Astrocyte of the cerebellum (primary cell): ENCODE measurements at regions not wholly inside any gene's neighbourhood (a gene's known extent, or its start where the extent isn't known, plus 50 kb on each side); places are given as distances from the start of the nearest gene placed in this dataset.

Experiments used
- DNase-seq: peaks from one replicate; pipeline ENCODE4 v3.0.0-alpha.2; 2011; ENCODE audit warnings: low read depth
- H3K4me3 ChIP-seq: 2 replicates; pipeline ENCODE4 v1.5.1; 2011; ENCODE audit warnings: mild to moderate bottlenecking, low read depth, low read length, moderate library complexity
- CTCF ChIP-seq: IDR thresholded peaks from 2 replicates; pipeline ENCODE4 v1.5.1; 2012; ENCODE audit warnings: low read length, low read depth, moderate library complexity, mild to moderate bottlenecking; ENCODE audit errors: missing control alignments
- in situ Hi-C: cut with HindIII; loops from 2 replicates; pipeline ENCODE4 v1.10.0; 2017; ENCODE audit warnings: low sequenced_read_pairs

DNA sequence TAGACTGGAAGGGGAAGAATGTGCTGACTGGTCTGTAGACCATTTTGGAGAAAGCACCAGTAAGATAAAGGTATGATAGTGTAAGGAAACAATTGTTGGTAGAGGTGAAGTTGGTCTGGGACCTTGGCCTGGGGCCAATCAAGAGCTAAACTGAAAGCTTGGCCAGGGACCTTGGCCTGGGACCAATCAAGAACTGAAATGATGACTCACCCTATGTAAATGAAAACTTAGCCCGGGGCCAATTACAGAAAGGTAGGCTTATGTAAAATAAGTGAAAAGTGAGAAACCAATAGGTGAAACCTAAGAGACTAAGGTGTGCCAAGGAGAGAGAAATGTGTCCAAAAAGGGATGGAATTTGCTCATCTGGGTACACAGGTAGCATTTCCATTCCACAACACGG lies 776.0 kb downstream of the C12orf50 start:
- H3K4me3 ChIP-seq: no peak overlapping the region
- no peak for DNase-seq
- no peak for TF ChIP-seq CTCF
- in situ Hi-C loops: no loop called here

DNA sequence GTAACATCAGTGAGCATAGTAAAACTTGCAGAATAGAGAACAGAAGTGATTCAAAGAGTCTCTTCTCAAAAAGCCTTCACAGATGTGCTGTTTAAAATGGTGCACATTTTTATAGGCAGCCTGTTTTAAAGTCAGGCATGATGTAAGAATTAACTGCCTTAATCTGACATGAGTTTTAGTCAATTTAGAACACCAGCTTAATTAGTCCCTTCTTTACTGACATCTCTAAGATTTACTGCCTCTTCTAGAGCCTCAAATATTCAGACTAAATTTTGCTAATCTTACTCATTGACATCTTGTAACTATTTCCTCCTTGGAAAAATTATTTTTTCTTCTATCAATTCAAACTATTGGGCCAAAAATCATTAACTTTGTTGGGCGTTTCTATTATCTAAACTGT lies 782.5 kb downstream of the C12orf50 start:
- TF ChIP-seq CTCF: no peak
- DNase-seq: no peak
- H3K4me3 ChIP-seq: no peak overlapping the region
- in situ Hi-C loops: no loop called here

DNA sequence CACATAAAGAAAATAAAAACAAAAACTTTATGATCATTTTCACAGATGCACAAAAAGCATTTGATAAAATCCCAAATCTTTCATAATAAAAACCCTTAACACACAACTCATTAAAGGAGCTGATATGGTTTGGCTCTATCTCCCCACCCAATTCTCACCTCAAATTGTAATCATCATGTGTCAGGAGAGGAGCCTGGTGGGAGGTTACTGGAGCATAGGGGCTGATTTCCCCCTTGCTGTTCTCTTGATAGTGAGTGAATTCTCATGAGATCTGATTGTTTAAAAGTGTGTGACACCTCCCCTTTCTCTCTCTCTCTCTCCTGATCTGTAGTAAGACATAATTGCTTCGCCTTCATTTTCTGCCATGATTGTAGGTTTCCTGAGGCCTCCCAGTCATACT lies 790.7 kb downstream of the C12orf50 start:
- in situ Hi-C loops: no loop called here
- no peak for DNase-seq
- no peak for TF ChIP-seq CTCF
- no peak overlapping the region for H3K4me3 ChIP-seq

DNA sequence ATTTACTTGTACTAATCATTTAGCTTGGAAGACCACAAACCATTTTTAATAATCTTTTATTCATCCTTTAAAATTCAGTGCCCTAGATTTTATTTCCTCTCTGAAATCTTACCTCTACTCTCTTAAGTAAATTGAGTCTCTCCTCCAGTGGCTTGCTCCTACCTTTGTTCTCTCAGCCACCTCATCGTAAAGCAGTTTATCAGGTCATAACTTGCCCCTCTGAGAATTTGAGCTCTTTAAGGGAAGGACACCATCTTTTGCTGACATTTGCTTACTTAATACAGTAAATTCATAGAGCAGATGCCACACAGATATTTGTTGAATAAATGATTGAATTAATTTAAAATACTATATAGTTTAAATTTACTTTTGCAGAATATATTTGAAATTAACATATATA lies 794.3 kb downstream of the C12orf50 start:
- no peak for DNase-seq
- H3K4me3 ChIP-seq: no peak overlapping the region
- in situ Hi-C loops: no loop called here
- no peak for TF ChIP-seq CTCF

DNA sequence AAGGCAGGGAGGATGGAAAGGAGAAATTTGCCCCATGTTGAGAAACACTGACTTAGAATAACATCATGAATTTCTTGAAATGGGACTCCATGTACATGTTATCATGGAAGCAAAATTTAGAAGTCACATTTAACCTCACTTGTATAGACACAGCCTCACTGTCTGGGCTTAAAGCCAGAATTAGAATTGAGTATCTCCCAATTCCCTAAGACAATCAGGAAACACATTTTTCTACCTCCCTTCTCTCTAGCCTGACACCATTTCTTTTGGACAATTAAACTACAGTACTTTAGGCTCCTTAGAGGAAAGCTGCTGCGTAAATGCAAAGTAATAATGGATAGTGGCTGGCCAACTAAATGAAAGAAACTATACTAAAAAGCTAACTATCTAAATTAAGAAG lies 795.5 kb downstream of the C12orf50 start:
- DNase-seq: no peak
- H3K4me3 ChIP-seq: no peak overlapping the region
- no peak for TF ChIP-seq CTCF
- in situ Hi-C loops: no loop called here

DNA sequence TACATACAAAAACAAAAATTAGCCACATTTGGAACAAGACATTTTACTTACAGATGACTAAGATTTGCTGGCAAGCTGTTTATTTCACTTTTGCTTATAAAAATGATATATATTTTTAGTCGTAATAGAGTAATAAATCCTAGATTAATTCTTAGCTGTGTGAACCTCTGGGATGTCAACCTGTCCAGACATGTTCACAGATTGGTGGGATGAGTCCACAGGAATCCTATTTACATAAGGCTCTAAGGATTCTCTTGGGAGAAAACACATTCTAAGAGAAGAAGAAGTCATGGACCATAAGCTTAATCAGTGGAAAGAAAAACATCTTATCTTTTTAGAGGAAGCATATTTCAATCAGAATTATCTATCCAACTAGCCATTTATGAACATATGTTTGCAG lies 797.4 kb downstream of the C12orf50 start:
- DNase-seq: no peak
- in situ Hi-C loops: no loop called here
- no peak overlapping the region for H3K4me3 ChIP-seq
- TF ChIP-seq CTCF: no peak

- TF ChIP-seq CTCF: no peak
- no peak overlapping the region for H3K4me3 ChIP-seq
- in situ Hi-C loops: no loop called here
- no peak for DNase-seq
These were observed 798.8 kb downstream of the C12orf50 start for GRCh38 chr12:87230441-87230840.
